ENCODE measurements at regions not wholly inside any gene's neighbourhood (a gene's known extent, or its start where the extent isn't known, plus 50 kb on each side); places are given as distances from the start of the nearest gene placed in this dataset.

GRCh38 chr1:18043871-18044270 lies 63.7 kb upstream of the IGSF21 start:
- TF ChIP-seq CTCF (IDR thresholded peaks at IDR 0.05) (no peak), EZH2 (IDR thresholded peaks at IDR 0.05; ENCODE audit: borderline replicate concordance, insufficient read depth, low read depth, low read length, poor library complexity, severe bottlenecking) (no peak)
